Smooth muscle cell (in vitro differentiated cells): ENCODE measurements at regions not wholly inside any gene's neighbourhood (a gene's known extent, or its start where the extent isn't known, plus 50 kb on each side); places are given as distances from the start of the nearest gene placed in this dataset.

Experiments
- DNase-seq: peaks from one replicate; lab custom pipeline; 2025; ENCODE audit not compliant: unreplicated experiment; lab: John Stamatoyannopoulos, UW
- H2AFZ ChIP-seq: fragments of 200-600 bp; sonication (generic); 2 replicates; pipeline ENCODE4 v1.6.0; 2016; ENCODE audit warnings: antibody characterized with exemption, low read depth, mild to moderate bottlenecking
- H3F3A ChIP-seq: fragments of 200-600 bp; sonication (generic); 2 replicates; pipeline ENCODE4 v1.6.0; 2017; ENCODE audit warnings: antibody characterized with exemption, low read depth
- H3K27ac ChIP-seq: fragments of 200-600 bp; sonication (generic); 2 replicates; pipeline ENCODE4 v1.5.1; 2016; ENCODE audit warnings: low read depth, mild to moderate bottlenecking
- H3K27me3 ChIP-seq: fragments of 200-600 bp; sonication (generic); 2 replicates; pipeline ENCODE4 v1.6.1; 2016; ENCODE audit warnings: low read depth, mild to moderate bottlenecking
- H3K36me3 ChIP-seq: fragments of 200-600 bp; sonication (generic); 2 replicates; pipeline ENCODE4 v1.5.1; 2016; ENCODE audit warnings: low read depth
- H3K4me1 ChIP-seq: fragments of 200-600 bp; sonication (generic); 2 replicates; pipeline ENCODE4 v1.5.1; 2016; ENCODE audit warnings: low read depth
- H3K4me2 ChIP-seq: fragments of 200-600 bp; sonication (generic); 2 replicates; pipeline ENCODE4 v1.6.0; 2016; ENCODE audit warnings: mild to moderate bottlenecking
- H3K4me3 ChIP-seq: fragments of 200-600 bp; sonication (generic); 2 replicates; pipeline ENCODE4 v1.5.1; 2016; ENCODE audit warnings: mild to moderate bottlenecking
- H3K79me2 ChIP-seq: fragments of 200-600 bp; sonication (generic); 2 replicates; pipeline ENCODE4 v1.6.0; 2016; ENCODE audit warnings: low read depth, mild to moderate bottlenecking
- H3K9ac ChIP-seq: fragments of 200-600 bp; sonication (generic); 2 replicates; pipeline ENCODE4 v1.6.0; 2016; ENCODE audit warnings: low read depth
- H3K9me3 ChIP-seq: fragments of 200-600 bp; sonication (generic); replicated peaks from 2 replicates; pipeline ENCODE4 v1.5.1; 2016; ENCODE audit warnings: low read depth
- H4K20me1 ChIP-seq: fragments of 200-600 bp; sonication (generic); 2 replicates; pipeline ENCODE4 v1.6.0; 2016; ENCODE audit warnings: low read depth
- CTCF ChIP-seq: fragments of 200-600 bp; sonication (generic); IDR thresholded peaks from 2 replicates; pipeline ENCODE4 v1.5.1; 2017; ENCODE audit warnings: borderline replicate concordance, mild to moderate bottlenecking, antibody characterized with exemption; ENCODE audit not compliant: insufficient read depth, poor library complexity, severe bottlenecking
- WGBS: methylation state at CpG from one replicate; pipeline ENCODE4 v1.1.7; 2016; ENCODE audit warnings: low lambda C conversion rate; 5-methylcytosine and 5-hydroxymethylcytosine counted together

DNA sequence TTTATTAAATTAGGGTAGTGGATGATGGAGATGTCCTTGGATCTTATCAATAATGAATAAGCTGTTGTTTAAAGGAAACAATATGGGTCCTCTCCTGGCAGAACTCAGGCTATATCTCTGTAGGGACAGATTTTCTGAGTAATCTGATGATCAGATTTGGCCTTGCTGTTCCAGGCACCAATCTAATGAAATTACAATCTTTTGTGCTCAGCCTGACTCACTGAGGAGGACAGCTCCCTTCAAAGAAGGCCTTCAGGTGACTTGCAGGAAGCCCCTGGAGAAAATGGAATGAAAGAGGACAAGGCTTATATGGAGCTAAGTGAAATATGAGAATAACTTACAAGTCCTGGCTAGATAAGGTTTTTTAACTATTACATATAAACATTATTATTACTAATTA, 486.4 kb upstream of the SORCS1 start:
- H3K36me3 ChIP-seq, result no peaks in the 10 kb centered on the region
- DNase-seq, result no peak
- no peaks in the 10 kb centered on the region for H3F3A ChIP-seq
- H3K79me2 ChIP-seq, result no peaks in the 10 kb centered on the region
- no peak overlapping the region for H3K4me3 ChIP-seq
- no peaks in the 10 kb centered on the region for H3K9me3 ChIP-seq
- H3K27me3 ChIP-seq, result no peaks in the 10 kb centered on the region
- H4K20me1 ChIP-seq, result no peaks in the 10 kb centered on the region
- no peak for TF ChIP-seq CTCF
- H3K9ac ChIP-seq, result no peak overlapping the region
- H2AFZ ChIP-seq, result no peak overlapping the region
- no peak overlapping the region for H3K4me2 ChIP-seq
- no peak overlapping the region for H3K27ac ChIP-seq
- H3K4me1 ChIP-seq, result no peaks in the 10 kb centered on the region

DNA sequence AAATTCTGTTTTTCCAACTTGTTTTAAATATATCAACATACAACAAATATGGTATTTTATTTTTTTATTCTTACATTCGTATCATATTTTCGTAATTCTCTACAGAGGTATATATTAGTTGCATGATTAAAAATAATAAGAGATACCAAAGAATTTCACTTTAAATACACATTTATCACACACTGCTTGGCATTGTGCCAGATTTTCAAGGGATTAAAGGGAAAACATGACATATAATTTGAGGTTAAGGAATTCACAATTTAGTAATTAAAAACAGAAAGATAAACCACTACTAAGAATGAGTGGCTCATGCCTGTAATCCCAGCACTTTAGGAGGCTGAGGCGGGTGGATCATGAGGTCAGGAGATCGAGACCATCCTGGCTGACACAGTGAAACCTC, 484.7 kb upstream of the SORCS1 start:
- no peak overlapping the region for H3K4me2 ChIP-seq
- H3K9ac ChIP-seq, result no peak overlapping the region
- H3F3A ChIP-seq, result no peaks in the 10 kb centered on the region
- H3K27me3 ChIP-seq, result no peaks in the 10 kb centered on the region
- no peaks in the 10 kb centered on the region for H3K4me1 ChIP-seq
- 92% methylated on average over 4 of the region's 4 CpGs for WGBS
- no peak overlapping the region for H2AFZ ChIP-seq
- TF ChIP-seq CTCF, result no peak
- DNase-seq, result no peak
- no peaks in the 10 kb centered on the region for H4K20me1 ChIP-seq
- H3K4me3 ChIP-seq, result no peak overlapping the region
- H3K27ac ChIP-seq, result no peak overlapping the region
- no peaks in the 10 kb centered on the region for H3K36me3 ChIP-seq
- H3K9me3 ChIP-seq, result no peaks in the 10 kb centered on the region
- H3K79me2 ChIP-seq, result no peaks in the 10 kb centered on the region

- Histone ChIP-seq H3K79me2 (no peaks in the 10 kb centered on the region), H3F3A (no peaks in the 10 kb centered on the region), H3K4me2 (no peak overlapping the region), H3K27me3 (no peaks in the 10 kb centered on the region), H3K4me1 (no peaks in the 10 kb centered on the region), H4K20me1 (no peaks in the 10 kb centered on the region), H3K9me3 (no peaks in the 10 kb centered on the region), H3K9ac (no peak overlapping the region), H3K36me3 (no peaks in the 10 kb centered on the region), H3K27ac (no peak overlapping the region), H2AFZ (no peak overlapping the region), H3K4me3 (no peak overlapping the region)
- no peak for TF ChIP-seq CTCF
- 97% methylated on average over 1 of the region's 1 CpG for WGBS
- no peak for DNase-seq
These were observed 483.0 kb upstream of the SORCS1 start for GRCh38 chr10:107647462-107647861.

DNA sequence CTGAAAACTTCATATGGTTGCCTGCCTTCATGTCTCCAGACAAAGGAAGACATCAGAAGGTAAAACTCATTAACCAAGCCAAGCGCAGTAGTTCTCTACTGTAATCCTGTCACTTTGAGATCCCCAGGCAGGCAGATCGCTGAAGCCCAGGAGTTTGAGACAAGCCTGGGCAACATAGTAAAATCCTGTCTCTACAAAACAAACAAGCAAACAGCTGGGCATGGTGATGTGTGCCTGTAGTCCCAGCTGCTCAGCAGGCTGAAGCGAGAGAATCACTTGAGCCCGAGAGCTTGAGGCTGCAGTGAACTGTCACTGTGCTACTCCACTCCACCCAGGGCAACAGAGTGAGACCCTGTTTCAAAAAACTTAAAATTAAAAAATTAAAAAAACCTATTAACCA, 467.4 kb upstream of the SORCS1 start:
- Histone ChIP-seq H2AFZ (no peak overlapping the region), H4K20me1 (no peaks in the 10 kb centered on the region), H3K27me3 (no peaks in the 10 kb centered on the region), H3K27ac (no peak overlapping the region), H3F3A (no peaks in the 10 kb centered on the region), H3K79me2 (no peaks in the 10 kb centered on the region), H3K36me3 (no peaks in the 10 kb centered on the region), H3K4me2 (no peak overlapping the region), H3K9me3 (no peaks in the 10 kb centered on the region), H3K9ac (no peak overlapping the region), H3K4me1 (no peaks in the 10 kb centered on the region), H3K4me3 (no peak overlapping the region)
- DNase-seq, result no peak
- TF ChIP-seq CTCF, result no peak
- WGBS, result 63% methylated on average over 4 of the region's 4 CpGs
